HG03060 (cell line): ENCODE measurements at regions not wholly inside any gene's neighbourhood (a gene's known extent, or its start where the extent isn't known, plus 50 kb on each side); places are given as distances from the start of the nearest gene placed in this dataset.

Experiments used
- ATAC-seq: cut with Tn5 transposase; IDR thresholded peaks from one replicate; pipeline ENCODE4 v1.9.1; 2021; ENCODE audit warnings: low read depth, moderate number of reproducible peaks; ENCODE audit not compliant: unreplicated experiment

DNA sequence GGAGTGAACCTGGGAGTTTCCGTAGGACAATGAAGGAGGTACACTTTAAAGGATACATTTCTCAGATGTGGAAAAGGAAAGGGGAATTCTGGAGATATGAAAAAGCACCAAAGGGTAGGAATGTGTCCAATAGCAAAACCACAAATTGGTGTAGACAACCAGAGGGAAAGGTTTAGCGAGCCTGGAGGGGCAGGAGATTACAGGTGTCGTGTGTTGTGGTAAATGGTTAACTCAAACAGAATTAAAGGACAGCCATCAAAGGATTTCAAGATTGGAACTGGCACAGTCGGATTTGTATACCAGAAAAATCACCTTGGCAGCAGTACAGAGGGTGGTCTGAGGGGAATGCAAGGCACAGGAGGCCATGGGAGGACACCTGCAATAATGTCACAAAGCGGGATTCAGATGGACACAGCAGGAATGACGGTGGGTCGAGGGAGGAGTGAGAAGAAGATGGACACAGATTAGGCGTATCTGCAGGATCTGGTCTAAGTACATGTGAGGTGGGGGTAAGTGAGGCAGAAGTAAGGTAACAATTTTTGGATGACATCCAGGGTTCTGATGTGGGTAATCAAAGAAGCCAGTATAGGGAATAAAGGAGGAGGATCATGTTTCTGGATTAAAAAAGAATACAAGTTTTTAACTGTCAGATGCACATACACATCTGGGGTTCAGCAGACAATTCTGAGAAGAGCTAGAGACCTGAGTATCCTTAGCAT lies 361.6 kb downstream of the KLF12 start:
- ATAC-seq = no peak

DNA sequence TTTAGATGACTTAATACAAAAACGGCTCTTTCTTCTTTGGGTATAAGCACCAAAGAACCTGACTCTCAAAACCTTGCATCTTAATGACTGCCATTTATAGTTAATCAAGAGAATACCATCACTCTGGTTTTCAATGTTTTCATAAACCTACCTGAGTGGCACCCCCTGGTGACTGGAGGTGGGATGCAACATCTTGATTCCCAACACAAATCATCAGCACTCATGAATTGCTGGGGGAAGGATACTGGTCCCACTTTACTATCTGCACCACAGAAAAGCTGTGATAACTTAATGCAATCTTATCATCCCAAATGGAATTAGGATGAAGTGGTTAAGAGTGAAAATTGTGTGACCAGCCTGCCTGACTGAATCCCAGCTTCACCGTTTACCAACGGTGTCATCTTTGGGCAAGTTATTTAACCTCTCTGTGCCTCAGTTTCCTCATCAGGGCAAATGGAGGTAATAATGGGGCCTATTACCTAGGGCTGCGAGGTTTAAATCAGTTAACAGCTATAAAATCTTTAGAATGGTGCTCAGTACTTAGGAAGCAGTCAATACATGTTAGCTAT lies 366.4 kb downstream of the KLF12 start:
- peak; percentile 29 for ATAC-seq

DNA sequence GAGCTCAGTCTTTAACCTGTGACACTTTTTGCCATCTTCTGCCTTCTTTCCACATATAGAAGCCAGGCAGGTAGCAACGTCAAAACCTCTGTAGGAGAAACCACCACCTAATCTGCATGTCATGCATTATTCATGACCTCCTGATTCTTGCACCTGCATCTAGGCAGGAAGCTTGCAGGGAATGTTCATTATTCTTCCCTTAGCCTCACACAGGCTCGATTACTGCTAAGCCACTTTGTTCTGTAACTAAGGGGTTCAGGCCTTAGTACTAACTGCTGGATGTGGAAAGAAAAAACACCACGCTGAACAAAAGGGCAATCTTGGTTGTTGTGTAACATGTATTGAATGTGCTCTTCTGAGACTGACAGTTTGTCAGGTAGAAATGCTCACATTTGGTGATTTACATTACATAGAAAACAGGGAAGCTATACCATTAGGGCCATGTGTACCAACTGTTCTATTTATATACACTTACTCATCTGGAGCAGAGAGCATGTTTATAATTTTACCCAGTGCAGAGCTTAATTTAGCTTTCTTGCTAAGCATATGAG lies 366.9 kb downstream of the KLF12 start:
- peak; percentile 39 for ATAC-seq

GRCh38 chr13:73765651-73766384 lies 368.4 kb downstream of the KLF12 start:
- ATAC-seq = peak; percentile 42

- no peak for ATAC-seq
These were observed 374.8 kb downstream of the KLF12 start for GRCh38 chr13:73759434-73759833.

DNA sequence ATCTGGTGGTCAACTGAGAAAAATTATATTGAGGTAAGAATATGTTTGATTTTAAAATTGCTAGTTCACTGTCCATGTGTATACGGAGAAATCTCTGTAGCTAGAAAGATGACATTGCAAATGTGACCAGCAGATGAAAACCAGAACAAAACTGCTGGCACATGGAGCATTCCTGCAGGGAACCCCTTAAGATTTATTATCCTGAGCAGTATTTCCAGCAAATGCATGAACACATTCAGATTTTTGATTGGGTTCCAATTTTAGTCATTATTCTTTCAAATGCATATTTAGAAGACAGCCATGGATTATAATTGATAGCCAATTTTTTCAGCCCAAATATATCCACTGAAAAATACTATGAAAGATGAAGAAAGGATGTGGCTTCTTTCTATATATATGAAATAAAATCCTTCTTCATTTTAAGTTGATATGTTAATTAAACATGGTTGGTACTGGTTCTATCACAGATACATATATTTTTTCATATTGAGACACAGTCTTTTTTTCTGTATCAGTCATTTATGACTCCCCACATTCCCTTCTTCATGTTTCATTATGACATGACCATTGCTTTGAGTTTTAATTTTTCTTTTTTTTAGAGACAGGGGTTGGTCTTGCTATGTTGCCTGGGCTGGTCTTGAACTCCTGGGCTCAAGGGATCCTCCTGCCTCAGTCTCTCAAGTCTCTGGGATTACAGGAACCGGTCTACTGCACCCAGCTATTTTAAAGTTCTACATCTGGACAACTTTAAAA lies 376.5 kb downstream of the KLF12 start:
- no peak for ATAC-seq

DNA sequence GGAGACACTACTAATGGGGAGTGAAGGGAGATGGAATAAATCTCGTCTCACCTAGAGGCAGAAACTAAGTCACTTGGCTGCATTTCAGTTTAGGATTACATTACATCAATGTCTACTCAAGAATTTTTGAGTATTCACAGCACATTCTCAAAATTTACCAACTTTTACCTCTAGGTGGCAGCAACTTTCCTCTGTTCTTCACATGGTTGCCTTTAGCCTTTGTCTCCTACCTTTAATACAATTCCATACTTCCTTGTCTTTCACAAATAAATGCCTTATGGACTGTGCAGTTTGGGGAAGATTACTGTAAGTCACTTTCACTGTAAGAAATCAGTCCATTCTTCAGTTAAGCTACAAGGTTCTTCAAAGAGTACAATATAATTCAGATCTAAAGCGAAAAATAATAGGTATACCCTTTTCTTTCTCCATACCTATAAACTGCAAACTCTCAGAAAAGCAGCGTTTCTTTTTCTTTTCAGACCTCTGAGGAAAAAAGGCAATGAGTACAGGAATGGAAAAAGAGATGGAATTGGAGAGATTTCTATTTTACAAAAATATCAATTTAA lies 379.4 kb downstream of the KLF12 start:
- peak; percentile 67 for ATAC-seq

DNA sequence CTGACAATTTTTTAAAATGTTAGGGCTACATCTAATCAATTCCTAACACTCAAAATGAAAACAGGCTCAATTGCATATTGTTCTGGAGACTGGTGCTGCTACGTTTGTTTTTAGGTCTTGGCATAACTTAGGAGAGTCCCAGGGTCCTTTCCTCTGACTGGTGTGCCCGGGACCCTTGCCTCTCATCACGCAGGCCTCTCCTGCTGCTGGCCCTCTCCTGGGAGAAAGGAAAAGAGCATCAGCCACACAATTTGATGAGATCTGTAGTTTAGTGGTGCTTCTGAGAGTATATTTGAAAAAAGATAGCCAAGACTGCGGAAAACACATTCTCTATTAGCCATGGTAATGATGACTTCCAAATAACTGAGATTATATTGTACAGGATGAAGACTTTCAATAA lies 380.0 kb downstream of the KLF12 start:
- no peak for ATAC-seq

GRCh38 chr13:73751290-73751689 lies 382.9 kb downstream of the KLF12 start:
- ATAC-seq = no peak

GRCh38 chr13:73748404-73748803 lies 385.8 kb downstream of the KLF12 start:
- ATAC-seq = no peak

DNA sequence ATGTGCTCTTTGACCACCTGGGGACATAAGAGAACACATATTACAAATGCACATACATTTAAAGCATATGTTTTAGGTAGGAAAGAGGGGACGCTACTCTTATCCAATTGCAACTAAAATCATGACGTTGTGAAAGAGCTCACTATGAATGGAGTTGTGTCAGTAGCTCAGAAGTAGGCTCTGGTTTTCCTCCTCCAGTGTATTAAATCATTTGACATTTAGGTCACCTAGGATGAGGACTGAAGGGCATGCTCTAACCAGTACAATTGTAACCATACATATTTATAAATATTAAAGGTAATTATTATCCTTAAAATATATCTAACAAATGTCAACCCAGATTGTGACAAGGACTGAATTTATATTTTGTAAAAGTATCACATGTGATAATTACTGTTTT lies 389.0 kb downstream of the KLF12 start:
- no peak for ATAC-seq

GRCh38 chr13:73742982-73743381 lies 391.2 kb downstream of the KLF12 start:
- ATAC-seq = no peak

DNA sequence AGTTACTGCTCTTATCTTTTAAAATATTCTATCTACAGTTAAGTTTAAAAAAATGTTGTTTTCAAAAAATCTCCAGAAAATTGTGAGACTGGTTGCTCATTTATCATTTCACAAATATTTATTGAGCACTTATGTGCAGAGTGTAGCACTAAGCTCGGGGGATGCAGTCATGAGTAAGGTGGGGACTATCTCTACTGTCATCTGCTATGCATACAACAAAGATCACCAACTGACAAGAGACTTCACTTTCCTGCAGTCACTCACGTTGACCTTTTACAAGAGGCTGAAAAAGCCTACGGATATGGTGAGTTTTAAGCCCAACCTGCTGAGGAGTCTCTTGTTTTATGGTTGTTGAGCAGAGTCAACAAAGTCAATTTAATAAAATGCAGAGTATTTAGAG lies 392.5 kb downstream of the KLF12 start:
- no peak for ATAC-seq

- ATAC-seq = no peak
These were observed 393.1 kb downstream of the KLF12 start for GRCh38 chr13:73741111-73741510.

DNA sequence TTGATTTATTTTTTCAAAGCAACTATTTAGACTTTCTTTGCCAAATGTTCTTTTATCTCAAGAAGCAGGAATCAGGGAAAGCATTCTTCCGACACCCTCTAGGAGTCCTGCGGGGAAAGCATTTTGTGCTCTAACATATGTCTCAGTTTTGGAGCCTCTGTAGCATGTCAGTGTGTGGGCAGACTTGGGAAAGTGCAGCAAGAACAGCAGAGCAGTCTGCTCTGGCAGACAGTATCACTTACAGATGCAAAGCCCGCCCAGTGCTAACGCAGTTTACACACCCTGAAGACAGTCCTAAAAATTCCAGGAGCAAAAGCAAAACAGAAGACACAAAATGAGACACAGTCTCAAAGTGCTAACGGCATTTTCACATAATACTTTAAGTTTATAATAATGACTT lies 393.5 kb downstream of the KLF12 start:
- ATAC-seq = no peak

- no peak for ATAC-seq
These were observed 394.8 kb downstream of the KLF12 start for GRCh38 chr13:73739394-73739793.

- ATAC-seq = no peak
These were observed 395.6 kb downstream of the KLF12 start for GRCh38 chr13:73738626-73739025.

DNA sequence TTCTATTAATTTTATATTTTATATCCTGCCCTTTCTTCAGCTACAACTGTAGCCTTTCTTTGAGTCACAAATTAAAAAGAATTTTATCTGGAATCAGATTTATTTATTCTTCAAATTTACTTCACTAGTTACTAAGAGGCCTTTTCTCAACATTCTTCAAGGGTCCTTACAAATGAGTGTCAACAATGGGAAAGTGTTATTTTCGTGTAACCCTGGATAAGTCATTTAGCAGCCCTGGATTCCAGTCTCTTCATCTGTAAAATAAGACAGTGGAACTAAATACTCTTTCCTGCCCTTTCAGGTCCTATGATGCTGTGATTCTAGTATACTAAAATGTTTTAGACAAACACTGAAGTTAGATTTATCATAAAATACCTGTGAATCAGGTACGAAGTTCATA lies 397.0 kb downstream of the KLF12 start:
- ATAC-seq = no peak

- ATAC-seq = no peak
These were observed 400.5 kb downstream of the KLF12 start for GRCh38 chr13:73733706-73734105.

DNA sequence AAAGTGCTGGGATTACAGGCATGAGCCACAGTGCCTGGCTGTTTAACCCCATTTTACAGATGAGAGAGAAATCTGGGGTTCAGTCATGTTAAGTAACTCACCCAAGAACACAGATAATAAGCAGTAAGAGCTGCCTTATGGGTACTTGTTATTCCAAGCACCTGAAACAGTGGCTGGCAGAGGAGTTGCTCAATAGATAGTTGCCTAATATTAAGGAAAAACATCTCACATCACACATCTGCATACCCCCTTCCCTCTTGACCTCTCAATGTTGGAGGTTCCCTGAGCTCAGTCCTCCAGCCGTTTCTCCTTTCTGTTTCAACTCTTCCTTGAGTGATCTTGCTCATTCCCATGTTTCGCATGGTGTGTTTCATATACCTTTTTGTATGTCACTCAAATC lies 401.9 kb downstream of the KLF12 start:
- no peak for ATAC-seq

DNA sequence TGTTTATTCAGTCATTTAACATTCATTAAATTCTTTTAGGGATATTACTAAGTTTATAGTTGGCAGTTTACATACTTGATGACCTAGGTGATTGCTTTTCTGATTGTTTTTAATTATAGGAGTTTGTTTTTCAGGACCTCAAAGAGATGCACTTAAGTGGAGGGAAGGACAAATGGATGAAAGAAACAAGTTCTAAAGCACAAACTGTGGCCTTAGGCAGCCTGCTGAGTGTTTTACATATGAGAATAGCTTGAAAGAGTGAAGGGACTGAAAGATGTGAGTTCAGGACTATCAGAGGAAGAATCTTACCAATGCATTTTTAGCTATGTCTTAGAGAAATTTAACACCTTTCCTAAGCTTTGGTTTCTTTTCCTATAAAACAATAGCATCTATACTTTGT lies 402.6 kb downstream of the KLF12 start:
- no peak for ATAC-seq
